GM12892 (cell line): ENCODE measurements at regions not wholly inside any gene's neighbourhood (a gene's known extent, or its start where the extent isn't known, plus 50 kb on each side); places are given as distances from the start of the nearest gene placed in this dataset.

Experiments
- POLR2A ChIP-seq: IDR thresholded peaks from 2 replicates; pipeline ENCODE4 v1.6.1; 2011; ENCODE audit warnings: low read depth, low read length, control low read depth
- POLR2AphosphoS5 ChIP-seq: IDR thresholded peaks from 2 replicates; pipeline ENCODE4 v1.6.1; 2011; ENCODE audit warnings: low read depth, low read length, control low read depth
- TAF1 ChIP-seq: IDR thresholded peaks from 2 replicates; pipeline ENCODE4 v1.6.1; 2011; ENCODE audit warnings: low read depth, mild to moderate bottlenecking, control low read depth, low read length, borderline replicate concordance

- TF ChIP-seq POLR2AphosphoS5: no peak
- TF ChIP-seq POLR2A: no peak
- TF ChIP-seq TAF1: no peak
Observed at GRCh38 chr13:53241891-53242348, 213.3 kb downstream of the OLFM4 start.
